ENCODE measurements at regions not wholly inside any gene's neighbourhood (a gene's known extent, or its start where the extent isn't known, plus 50 kb on each side); places are given as distances from the start of the nearest gene placed in this dataset.
"Not testable (repeated sequence)": the region's sequence is repeated elsewhere in the genome, so short reads cannot be mapped to it uniquely, and the experiment has no call there.

GRCh38 chr13:85980447-85980846 lies 181.2 kb upstream of the SLITRK6 start:
- not testable (repeated sequence) for H3K36me3 ChIP-seq (ENCODE audit: control insufficient read depth in 2 of 4, insufficient read depth in 4 of 4, low read length in 3 of 4); DNase-seq (ENCODE audit: low read depth in 1 of 2, low spot score in 2 of 2)

More at GRCh38 chr13:85980447-85980846, 181.2 kb upstream of the SLITRK6 start:
- H3K56ac ChIP-seq (replicated peaks; ENCODE audit: insufficient read length, low read depth, low read length); H3K9me3 ChIP-seq (ENCODE audit: insufficient read depth in 2 of 2, low read depth in 1 of 2, low read length in 1 of 2); FAIRE-seq; H2BK15ac ChIP-seq (ENCODE audit: low read length); H3K9ac ChIP-seq (replicated peaks in 1 of 4; ENCODE audit: extremely low read depth in 1 of 4, low read depth in 3 of 4, low read length in 3 of 4); H3K14ac ChIP-seq (ENCODE audit: insufficient read length); H4K5ac ChIP-seq (ENCODE audit: insufficient read length, low read depth, low read length); H4K8ac ChIP-seq (ENCODE audit: extremely low read depth, insufficient read depth, low read length); H4K91ac ChIP-seq (replicated peaks; ENCODE audit: insufficient read length, low read length); H2BK120ac ChIP-seq (replicated peaks; ENCODE audit: low read depth, low read length); H3K79me2 ChIP-seq (ENCODE audit: control insufficient read depth in 1 of 2, insufficient read depth in 2 of 2, low read length in 2 of 2); H3K4ac ChIP-seq (replicated peaks; ENCODE audit: insufficient read length, low read depth, low read length); H3K4me3 ChIP-seq (ENCODE audit: extremely low read depth in 1 of 4, insufficient read depth in 2 of 4, low read depth in 3 of 4, low read length in 4 of 4); H3K18ac ChIP-seq (ENCODE audit: extremely low read depth, low read length); H2AK5ac ChIP-seq (ENCODE audit: low read depth, low read length); H2BK5ac ChIP-seq (ENCODE audit: low read depth, low read length); H3K23me2 ChIP-seq (ENCODE audit: low read depth, low read length); H2AFZ ChIP-seq (ENCODE audit: low read length); H3K23ac ChIP-seq (ENCODE audit: insufficient read length); H2BK12ac ChIP-seq (ENCODE audit: low read depth, low read length); H3K27me3 ChIP-seq (replicated peaks in 1 of 4; ENCODE audit: control insufficient read depth in 3 of 4, extremely low read depth in 1 of 4, insufficient read depth in 3 of 4, low read length in 3 of 4); H2BK20ac ChIP-seq (ENCODE audit: low read length); H4K20me1 ChIP-seq (replicated peaks in 1 of 2; ENCODE audit: control insufficient read depth in 1 of 2, insufficient read depth in 2 of 2, low read length in 2 of 2); H3K4me2 ChIP-seq (ENCODE audit: insufficient read depth in 1 of 2, low read depth in 2 of 2, low read length in 2 of 2); H3K79me1 ChIP-seq (ENCODE audit: low read depth, low read length); POLR2A ChIA-PET (ENCODE audit: partially characterized antibody); CTCF ChIA-PET (ENCODE audit: partially characterized antibody); H3K4me1 ChIP-seq (replicated peaks in 1 of 4; ENCODE audit: control insufficient read depth in 3 of 4, insufficient read depth in 4 of 4, low read length in 3 of 4); H3K27ac ChIP-seq (ENCODE audit: low read depth, low read length): not testable (repeated sequence)
- 100% methylated on average over 1 of the region's 1 CpG; no CpG with 5 or more reads in 1 of the 2 experiments for WGBS, 2 experiments (ENCODE audit: extremely low coverage in 1 of 2, insufficient coverage in 1 of 2, insufficient read length in 1 of 2, insufficient replicate concordance in 2 of 2, low coverage in 1 of 2, low lambda C conversion rate in 2 of 2, missing lambda C conversion rate in 1 of 2)
